Glomerular visceral epithelial cell (primary cell): ENCODE measurements at regions not wholly inside any gene's neighbourhood (a gene's known extent, or its start where the extent isn't known, plus 50 kb on each side); places are given as distances from the start of the nearest gene placed in this dataset.
"Not testable (repeated sequence)": the region's sequence is repeated elsewhere in the genome, so short reads cannot be mapped to it uniquely, and the experiment has no call there.

ENCODE experiments used
- DNase-seq: peaks from one replicate; pipeline ENCODE4 v3.0.0-alpha.2; 2016; ENCODE audit errors: extremely low spot score

DNA sequence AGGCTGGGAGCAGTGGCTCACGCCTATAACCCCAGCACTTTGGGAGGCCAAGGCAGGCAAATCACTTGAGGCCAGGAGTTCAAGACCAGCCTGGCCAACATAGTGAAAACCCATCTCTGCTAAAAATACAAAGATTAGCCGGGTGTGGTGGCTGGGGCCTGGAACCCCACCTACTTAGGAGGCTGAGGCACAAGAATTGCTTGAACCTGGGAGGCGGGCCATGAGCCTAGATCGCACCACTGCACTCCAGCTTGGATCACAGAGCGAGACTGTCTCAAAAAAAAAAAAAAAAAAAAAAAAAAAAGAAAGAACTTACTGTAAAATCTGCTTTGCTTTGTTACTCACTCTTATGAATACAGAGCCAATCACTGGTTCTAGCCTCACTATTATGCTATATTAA lies 166.4 kb upstream of the TMCC3 start:
- DNase-seq, result not testable (repeated sequence)

GRCh38 chr12:94815958-94816357 lies 165.6 kb upstream of the TMCC3 start:
- DNase-seq, result no peak

DNA sequence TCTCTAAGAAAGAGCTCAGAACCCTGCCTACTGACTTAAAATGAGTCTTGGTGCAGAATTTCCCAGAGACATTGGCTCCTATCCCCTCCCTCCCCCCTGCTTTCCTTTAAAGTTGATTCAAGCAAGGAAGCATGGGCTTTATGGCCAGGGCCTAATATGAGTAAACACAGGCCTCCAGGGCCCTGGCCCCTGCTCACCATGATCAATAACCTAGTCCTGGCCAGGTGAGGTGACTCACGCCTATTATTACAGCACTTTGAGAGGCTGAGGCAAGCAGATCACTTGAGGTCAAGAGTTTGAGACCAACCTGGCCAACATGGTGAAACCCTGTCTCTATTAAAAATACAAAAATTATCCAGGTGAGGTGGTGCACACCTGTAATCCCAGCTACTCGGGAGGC lies 165.1 kb upstream of the TMCC3 start:
- no peak for DNase-seq

DNA sequence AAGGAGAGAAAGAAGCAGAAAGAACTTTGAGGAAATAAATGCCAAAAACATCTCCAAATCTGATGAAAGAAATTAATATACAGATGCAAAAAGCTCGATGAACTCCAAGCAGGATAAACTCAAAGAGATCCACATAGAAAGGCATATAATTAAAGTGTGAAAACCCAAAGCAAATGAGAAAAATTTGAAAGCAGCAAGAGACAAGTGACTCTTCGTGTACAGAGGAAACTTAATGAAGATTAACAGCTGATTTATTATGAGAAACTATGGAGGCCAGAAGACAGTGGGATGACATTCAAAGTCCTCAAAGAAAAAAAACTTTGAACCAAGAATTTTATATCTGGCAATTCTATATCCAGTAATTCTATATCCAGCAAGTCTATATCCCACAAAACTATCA lies 163.0 kb upstream of the TMCC3 start:
- DNase-seq, result no peak

DNA sequence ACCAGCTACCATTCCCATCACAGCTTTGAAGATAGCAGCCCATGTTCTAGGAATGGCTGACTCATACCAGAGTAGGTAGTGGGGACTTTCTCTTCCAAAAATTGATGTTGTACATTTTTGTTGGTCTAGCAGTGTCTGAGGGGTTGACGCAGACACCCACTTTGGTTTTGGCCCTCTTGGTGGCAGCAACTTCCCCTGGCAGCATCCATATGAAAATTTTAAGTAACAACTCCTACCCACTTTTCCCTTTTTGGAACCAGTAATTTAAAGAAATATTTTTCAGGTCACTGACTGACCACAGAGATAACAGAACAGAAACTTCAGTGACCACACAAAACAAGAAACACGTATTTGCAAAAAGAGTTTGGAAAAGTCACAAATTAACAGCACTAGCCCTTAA lies 162.0 kb upstream of the TMCC3 start:
- no peak for DNase-seq

- no peak for DNase-seq
These were observed 161.3 kb upstream of the TMCC3 start for GRCh38 chr12:94811611-94812010.

DNA sequence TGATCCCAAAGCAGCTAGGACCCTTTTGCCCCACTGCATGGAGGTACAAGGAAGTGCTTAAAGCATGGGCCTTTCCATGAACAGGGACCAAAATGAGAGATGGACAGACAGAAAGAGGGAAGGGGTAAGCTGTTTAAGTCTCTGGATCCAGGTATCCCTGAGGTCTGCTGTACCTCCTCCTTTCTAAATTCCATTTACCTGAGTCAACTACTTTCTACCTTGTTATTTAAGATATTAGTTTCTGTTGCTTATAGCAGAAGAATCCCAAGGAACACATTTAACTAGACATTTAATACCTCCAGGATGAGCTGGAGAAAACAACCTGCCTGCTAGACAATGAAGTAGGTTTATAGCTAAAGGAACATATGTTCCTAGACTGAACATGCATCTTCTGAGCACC lies 157.6 kb upstream of the TMCC3 start:
- no peak for DNase-seq

GRCh38 chr12:94806617-94807016 lies 156.3 kb upstream of the TMCC3 start:
- peak; percentile 15 for DNase-seq

GRCh38 chr12:94805749-94806529 lies 155.6 kb upstream of the TMCC3 start:
- peak; percentile 90 for DNase-seq

GRCh38 chr12:94803939-94804338 lies 153.6 kb upstream of the TMCC3 start:
- DNase-seq, result no peak

- DNase-seq, result no peak
These were observed 152.4 kb upstream of the TMCC3 start for GRCh38 chr12:94802796-94803195.

- no peak for DNase-seq
These were observed 151.4 kb upstream of the TMCC3 start for GRCh38 chr12:94801745-94802144.

GRCh38 chr12:94799136-94799535 lies 148.8 kb upstream of the TMCC3 start:
- no peak for DNase-seq

DNA sequence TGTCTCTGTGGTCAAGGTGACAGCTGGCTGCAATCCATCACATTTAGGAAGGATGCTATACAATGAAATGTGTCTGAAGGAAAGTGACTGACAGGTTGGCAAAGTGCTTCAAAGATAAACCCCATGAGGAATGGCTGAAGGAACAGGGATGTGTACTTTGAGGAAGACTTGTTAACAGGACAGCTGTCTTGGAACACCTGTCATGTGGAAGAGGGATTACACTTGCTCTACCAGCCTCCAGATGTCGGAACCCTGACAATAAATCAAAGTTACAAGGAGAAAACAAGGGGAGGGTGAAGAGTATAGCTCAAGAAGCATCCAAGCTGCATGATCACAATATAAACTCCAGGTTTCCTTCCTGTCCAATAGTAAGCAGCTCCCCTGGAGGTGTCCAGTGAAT lies 147.8 kb upstream of the TMCC3 start:
- DNase-seq, result no peak

DNA sequence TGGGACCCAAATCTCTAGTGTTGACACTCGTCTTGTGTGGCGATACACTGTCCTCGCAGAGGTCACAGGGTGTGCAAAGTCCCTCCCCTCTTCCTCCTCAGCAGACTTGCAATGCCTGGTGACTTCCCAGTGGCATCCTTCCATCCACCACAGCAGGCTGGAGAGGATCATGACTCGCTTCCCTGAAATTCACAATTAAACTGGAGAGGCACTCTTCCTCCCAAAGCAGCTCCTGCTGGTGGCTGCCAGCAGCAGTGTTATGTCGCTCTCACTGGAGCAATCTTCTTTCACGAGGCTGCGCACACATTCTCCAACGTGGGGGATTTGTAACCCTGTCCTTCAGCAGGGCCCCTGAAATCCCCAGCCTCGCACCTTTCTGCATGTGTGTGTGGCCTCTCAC lies 145.2 kb upstream of the TMCC3 start:
- peak; percentile 73 for DNase-seq

- no peak for DNase-seq
These were observed 144.7 kb upstream of the TMCC3 start for GRCh38 chr12:94795044-94795443.

DNA sequence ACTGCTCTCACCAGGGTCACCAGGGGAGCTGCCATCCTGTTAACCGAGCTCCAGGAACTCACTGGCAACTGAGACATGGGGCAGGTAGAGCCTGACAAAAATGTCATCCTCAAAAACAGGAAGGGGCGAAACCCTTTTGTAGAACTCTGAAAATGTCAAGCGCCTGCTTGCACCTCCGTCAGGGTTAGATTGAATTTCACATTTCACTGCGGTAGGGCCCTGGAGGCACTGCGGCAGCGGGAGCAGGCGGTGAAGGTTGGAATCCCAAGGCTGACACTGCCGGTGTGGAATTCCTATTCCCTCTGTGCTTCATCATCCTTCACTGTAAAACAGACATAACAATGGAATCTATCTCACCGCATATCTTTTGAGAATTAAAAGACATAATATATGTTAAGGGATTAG lies 142.8 kb upstream of the TMCC3 start:
- DNase-seq, result peak; percentile 67

DNA sequence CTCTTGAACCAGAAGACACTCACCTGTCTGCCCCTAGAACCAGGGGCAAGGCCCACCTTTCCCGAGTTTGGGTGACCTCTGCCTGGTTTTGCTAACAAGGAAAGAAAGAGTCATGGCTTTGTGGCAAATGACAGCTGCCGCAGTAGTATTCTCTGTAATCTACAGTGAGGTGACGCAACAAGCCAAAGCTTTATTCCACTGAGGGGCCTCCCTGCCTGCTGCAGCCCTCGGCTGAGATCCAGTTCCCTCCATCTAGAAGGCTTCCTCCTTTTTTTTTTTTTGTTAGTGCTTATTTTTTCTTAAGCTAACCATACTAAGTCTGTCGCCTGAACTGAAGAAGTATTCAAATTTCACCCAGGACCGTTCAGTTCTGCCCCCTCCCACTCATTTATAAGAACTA lies 142.3 kb upstream of the TMCC3 start:
- DNase-seq, result no peak

DNA sequence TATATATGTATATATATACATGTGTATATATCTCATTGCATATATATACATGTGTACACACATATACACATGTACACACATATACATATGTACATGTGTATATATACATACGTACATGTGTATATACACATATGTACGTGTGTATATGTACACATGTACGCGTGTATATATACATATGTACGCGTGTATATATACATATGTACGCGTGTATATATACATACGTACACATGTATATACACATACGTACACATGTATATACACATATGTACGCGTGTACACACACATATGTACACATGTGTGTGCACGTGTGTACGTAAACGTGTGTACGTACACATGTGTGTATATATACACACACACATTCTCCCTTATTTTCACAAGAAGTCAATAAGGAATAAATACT lies 141.6 kb upstream of the TMCC3 start:
- no peak for DNase-seq

DNA sequence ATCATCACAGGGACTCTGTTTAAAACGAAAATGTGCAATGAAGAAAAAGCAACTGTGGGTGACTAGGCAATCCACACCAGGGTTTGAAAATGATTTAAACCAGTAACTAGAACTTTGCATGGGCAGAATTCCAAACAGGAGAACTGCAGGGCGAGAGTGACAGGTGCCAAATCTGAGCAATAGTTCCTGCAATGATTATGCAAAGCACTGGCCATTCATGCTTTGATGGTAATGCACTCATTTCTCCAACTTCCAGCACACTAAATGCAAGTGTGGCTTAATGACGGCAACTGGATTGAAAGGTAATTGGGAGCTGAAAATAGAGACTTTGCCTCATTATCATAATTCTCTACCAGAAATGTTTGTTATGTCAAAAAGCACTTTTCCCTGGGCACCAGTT lies 140.5 kb upstream of the TMCC3 start:
- DNase-seq, result no peak

DNA sequence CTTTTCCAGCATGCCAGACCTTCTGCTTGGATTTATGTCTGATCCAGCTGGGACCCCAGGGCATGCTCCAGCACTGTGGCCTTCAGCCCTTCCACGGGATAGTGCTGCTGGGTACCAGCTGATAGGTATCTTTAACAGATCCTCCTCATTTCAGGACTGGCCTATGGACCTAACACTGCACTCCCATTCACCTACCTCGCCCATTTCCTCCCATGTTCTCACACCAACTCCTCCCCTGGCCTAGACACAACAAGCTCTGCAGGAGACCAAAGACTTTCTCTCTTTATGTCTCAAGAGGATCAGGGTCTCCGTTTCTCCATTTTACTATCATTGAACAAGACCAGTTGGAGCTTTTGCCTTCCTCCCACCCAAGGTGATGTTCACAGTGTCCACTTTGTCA lies 140.0 kb upstream of the TMCC3 start:
- no peak for DNase-seq

- no peak for DNase-seq
These were observed 139.3 kb upstream of the TMCC3 start for GRCh38 chr12:94789510-94790225.

- DNase-seq, result no peak
These were observed 137.9 kb upstream of the TMCC3 start for GRCh38 chr12:94788298-94788697.

DNA sequence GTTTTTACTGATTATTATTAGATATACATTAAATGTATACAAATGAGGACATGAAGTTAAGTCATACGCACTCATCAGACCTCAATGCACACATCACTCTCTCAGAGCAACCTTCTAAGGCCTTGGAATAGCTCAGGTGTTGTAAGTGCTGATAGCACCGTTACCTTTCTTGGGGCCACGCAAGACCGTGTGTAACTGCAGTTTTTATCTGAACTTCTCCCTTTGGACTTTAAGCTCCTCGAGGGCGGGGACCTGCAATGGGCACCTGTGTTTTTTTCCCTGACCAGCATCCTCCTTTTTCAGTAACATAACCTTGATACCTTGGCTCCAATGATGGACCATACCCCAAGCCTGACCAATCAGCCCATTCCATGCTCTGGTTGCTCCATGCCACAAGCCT lies 136.5 kb upstream of the TMCC3 start:
- no peak for DNase-seq
